ENCODE measurements at regions not wholly inside any gene's neighbourhood (a gene's known extent, or its start where the extent isn't known, plus 50 kb on each side); places are given as distances from the start of the nearest gene placed in this dataset.

DNA sequence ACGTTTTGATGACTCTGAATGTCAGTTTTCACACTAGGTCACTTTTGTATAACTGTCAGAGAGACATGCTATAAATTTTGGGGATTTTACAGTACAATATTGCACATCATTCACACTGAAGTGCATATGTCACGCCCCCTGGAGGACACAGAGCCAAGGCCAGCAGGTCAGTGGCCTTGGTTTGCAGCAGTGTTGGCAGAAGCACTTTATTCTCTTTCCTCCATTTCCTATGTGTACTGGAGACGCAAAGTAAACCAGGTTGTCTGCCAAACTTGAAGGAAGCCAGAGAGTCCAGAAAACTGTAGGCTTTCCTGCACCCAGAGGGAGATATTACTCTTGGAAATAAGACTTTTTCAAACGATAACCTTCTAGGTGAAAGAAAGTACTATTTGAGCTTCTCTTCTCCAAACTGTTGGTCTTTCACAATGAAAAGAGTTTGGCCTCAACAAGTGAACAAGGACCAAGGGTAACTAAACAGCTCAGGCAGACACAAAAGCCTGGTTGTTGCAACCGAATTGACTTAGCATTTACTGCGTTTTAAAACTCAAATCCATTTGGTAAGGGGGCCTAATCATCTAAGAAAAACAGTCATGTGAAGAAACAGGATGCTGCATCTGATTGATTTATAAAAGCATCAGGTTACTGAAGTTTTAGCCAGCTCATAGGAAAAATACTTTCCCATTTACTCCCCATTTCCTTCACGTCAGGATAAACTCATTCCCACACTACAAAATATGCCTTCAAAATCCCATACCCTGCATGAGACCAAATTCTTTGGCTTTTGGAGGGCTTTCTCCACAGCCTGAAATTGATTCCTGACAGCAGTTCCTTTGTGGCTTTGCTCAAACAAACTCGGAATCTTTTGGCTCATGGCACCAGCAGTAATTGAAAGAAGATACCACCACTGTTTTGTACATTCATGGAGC lies 83.0 kb upstream of the SEC61G start:
- Histone ChIP-seq H4K20me1 (ENCODE audit: insufficient read depth, low read length) (no peaks in the 10 kb centered on the region), H3K4me3 (ENCODE audit: insufficient read depth, low read depth, low read length) (peak overlapping the region; percentile 8; the same call in 1 of the 2 replicates), H3K27ac (ENCODE audit: insufficient read depth, low read length) (peak overlapping the region; percentile 72), H4K8ac (ENCODE audit: low read depth in 2 of 2, low read length in 2 of 2) (peak overlapping the region; percentile 42 to 72), H3K4me2 (ENCODE audit: low read depth, low read length) (peak overlapping the region; percentile 75), H3K9me3 (ENCODE audit: control insufficient read depth, insufficient read depth, low read length) (no peaks in the 10 kb centered on the region), H3K14ac (replicated peaks; ENCODE audit: low read depth, low read length) (peak overlapping the region; percentile 79), H2BK120ac (ENCODE audit: low read depth, low read length) (peak overlapping the region; percentile 87), H3K27me3 (ENCODE audit: control insufficient read depth, insufficient read depth, low read length) (no peaks in the 10 kb centered on the region), H2BK5ac (ENCODE audit: low read depth, low read length, poor library complexity, severe bottlenecking) (peak overlapping the region; percentile 87), H3K36me3 (ENCODE audit: control insufficient read depth, insufficient read depth, low read length) (no peaks in the 10 kb centered on the region), H3K79me1 (ENCODE audit: low read depth in 1 of 2, low read length in 2 of 2) (0 out of 4 replicates have a peak, but pooled peaks cover 0 to 3% of the 10 kb centered on the region in 2 experiments), H3K23ac (ENCODE audit: low read depth, low read length) (peak overlapping the region; percentile 54), H3K56ac (ENCODE audit: extremely low read depth, insufficient read depth, low read length) (peak overlapping the region; percentile 51), H3K18ac (ENCODE audit: low read depth, low read length) (peak overlapping the region; percentile 78), H3K4me1 (ENCODE audit: control insufficient read depth, insufficient read depth, low read length) (peaks cover 10% of the 10 kb centered on the region), H3K4ac (ENCODE audit: low read depth, low read length) (peak overlapping the region; percentile 76), H2AK5ac (ENCODE audit: low read depth, low read length) (peak overlapping the region; percentile 69; the same call in 1 of the 2 replicates), H3K9me1 (ENCODE audit: insufficient read depth, low read length) (0 out of 2 replicates have a peak, but pooled peaks cover 3% of the 10 kb centered on the region), H2AFZ (replicated peaks; ENCODE audit: low read length, poor library complexity) (peak overlapping the region; percentile 74), H2BK20ac (ENCODE audit: low read depth, low read length) (peak overlapping the region; percentile 88), H4K91ac (ENCODE audit: insufficient read depth, low read depth, low read length) (peak overlapping the region; percentile 30; the same call in 1 of the 2 replicates), H4K5ac (ENCODE audit: low read depth, low read length) (peak overlapping the region; percentile 25), H2AK9ac (replicated peaks; ENCODE audit: low read depth, low read length, poor library complexity) (peak overlapping the region; percentile 21), H3K9ac (ENCODE audit: low read depth, low read length) (peak overlapping the region; percentile 3; the same call in 1 of the 2 replicates), H2BK15ac (ENCODE audit: low read depth, low read length) (peak overlapping the region; percentile 27; the same call in 1 of the 3 replicates)
- dilution Hi-C loops (cut with HindIII; ENCODE audit: low sequenced_read_pairs, unreplicated experiment) (no loop called here), in situ Hi-C loops (cut with MboI; ENCODE audit: low sequenced_read_pairs) (no loop called here), intact Hi-C loops (cut with micrococcal nuclease) (loop anchor here (5.0 kb wide), 1 partner anchor 175 kb away; the partner anchor contains the start of gene EGFR)
- no TSS peak for BruUV-seq (replicated peaks)
- POLR2A ChIA-PET (ENCODE audit: unreplicated experiment), result no interaction called here
- CTCF ChIA-PET, result interaction anchor here (0.6 kb wide), 1 partner anchor 45 kb away, joined by 3 read pairs; no protein-coding TSS in a partner anchor
- ATAC-seq (ENCODE audit: low read depth) (peak; percentile 60), DNase-seq (peak; percentile 95)
- 40% methylated on average over 2 of the region's 8 CpGs; no CpG with 5 or more reads in 1 of the 2 experiments for WGBS, 2 experiments (ENCODE audit: extremely low coverage in 2 of 2, insufficient read length in 1 of 2)
- TF ChIP-seq RFX5 (IDR thresholded peaks at IDR 0.05; ENCODE audit: low read depth, low read length) (no peak), RAD21 (IDR thresholded peaks at IDR 0.05; ENCODE audit: low read length) (no peak), FOS (IDR thresholded peaks at IDR 0.05; ENCODE audit: low read depth, low read length) (peak; percentile 41; the same call in 1 of the 2 replicates), BHLHE40 (IDR thresholded peaks at IDR 0.05; ENCODE audit: low read depth, low read length) (no peak), POLR2A (IDR thresholded peaks at IDR 0.05; ENCODE audit: low read depth, low read length) (no peak), MAZ (IDR thresholded peaks at IDR 0.05; ENCODE audit: borderline replicate concordance, low read depth, low read length) (no peak), RCOR1 (IDR thresholded peaks at IDR 0.05; ENCODE audit: insufficient replicate concordance, low read length) (no peak), MAFK (IDR thresholded peaks at IDR 0.05; ENCODE audit: low read depth, low read length) (no peak), MXI1 (IDR thresholded peaks at IDR 0.05; ENCODE audit: borderline replicate concordance, low read depth, low read length) (no peak), NFE2L2 (IDR thresholded peaks at IDR 0.05; ENCODE audit: low read depth, low read length) (no peak)
- TF ChIP-seq, protein P1, sequence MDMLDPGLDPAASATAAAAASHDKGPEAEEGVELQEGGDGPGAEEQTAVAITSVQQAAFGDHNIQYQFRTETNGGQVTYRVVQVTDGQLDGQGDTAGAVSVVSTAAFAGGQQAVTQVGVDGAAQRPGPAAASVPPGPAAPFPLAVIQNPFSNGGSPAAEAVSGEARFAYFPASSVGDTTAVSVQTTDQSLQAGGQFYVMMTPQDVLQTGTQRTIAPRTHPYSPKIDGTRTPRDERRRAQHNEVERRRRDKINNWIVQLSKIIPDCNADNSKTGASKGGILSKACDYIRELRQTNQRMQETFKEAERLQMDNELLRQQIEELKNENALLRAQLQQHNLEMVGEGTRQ (IDR thresholded peaks at IDR 0.05; ENCODE audit: low read depth, low read length), result no peak
- TF ChIP-seq, protein P2, sequence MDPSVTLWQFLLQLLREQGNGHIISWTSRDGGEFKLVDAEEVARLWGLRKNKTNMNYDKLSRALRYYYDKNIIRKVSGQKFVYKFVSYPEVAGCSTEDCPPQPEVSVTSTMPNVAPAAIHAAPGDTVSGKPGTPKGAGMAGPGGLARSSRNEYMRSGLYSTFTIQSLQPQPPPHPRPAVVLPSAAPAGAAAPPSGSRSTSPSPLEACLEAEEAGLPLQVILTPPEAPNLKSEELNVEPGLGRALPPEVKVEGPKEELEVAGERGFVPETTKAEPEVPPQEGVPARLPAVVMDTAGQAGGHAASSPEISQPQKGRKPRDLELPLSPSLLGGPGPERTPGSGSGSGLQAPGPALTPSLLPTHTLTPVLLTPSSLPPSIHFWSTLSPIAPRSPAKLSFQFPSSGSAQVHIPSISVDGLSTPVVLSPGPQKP (IDR thresholded peaks at IDR 0.05; ENCODE audit: borderline replicate concordance, low read depth, low read length), result no peak
- TF ChIP-seq, protein P3, sequence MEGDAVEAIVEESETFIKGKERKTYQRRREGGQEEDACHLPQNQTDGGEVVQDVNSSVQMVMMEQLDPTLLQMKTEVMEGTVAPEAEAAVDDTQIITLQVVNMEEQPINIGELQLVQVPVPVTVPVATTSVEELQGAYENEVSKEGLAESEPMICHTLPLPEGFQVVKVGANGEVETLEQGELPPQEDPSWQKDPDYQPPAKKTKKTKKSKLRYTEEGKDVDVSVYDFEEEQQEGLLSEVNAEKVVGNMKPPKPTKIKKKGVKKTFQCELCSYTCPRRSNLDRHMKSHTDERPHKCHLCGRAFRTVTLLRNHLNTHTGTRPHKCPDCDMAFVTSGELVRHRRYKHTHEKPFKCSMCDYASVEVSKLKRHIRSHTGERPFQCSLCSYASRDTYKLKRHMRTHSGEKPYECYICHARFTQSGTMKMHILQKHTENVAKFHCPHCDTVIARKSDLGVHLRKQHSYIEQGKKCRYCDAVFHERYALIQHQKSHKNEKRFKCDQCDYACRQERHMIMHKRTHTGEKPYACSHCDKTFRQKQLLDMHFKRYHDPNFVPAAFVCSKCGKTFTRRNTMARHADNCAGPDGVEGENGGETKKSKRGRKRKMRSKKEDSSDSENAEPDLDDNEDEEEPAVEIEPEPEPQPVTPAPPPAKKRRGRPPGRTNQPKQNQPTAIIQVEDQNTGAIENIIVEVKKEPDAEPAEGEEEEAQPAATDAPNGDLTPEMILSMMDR (conservative IDR thresholded peaks at IDR 0.05; ENCODE audit: low read depth, low read length), result no peak; the same call in 1 of the 2 replicates

All from IMR-90 (cell line).